ENCODE measurements at regions not wholly inside any gene's neighbourhood (a gene's known extent, or its start where the extent isn't known, plus 50 kb on each side); places are given as distances from the start of the nearest gene placed in this dataset.

DNA sequence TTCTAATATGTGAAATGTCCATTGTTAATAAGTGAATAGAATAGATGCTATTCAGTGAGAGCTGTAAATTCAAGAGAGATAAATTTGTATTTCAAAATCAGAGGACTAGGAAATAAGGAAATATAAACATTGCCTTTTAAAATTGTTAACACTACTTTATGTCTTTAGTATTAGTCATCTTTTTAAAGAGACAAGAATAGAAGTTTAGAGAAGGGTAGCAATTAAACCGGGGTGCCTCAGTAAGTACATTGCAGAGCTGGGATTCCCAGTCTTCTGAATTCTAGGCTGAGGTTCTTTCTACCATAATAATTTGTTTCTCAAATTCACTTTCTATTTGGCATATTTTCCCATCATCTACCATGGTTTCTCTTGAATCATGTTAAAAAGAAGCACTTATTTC, 498.6 kb downstream of the SLC16A7 start:
- TF ChIP-seq, protein P1, sequence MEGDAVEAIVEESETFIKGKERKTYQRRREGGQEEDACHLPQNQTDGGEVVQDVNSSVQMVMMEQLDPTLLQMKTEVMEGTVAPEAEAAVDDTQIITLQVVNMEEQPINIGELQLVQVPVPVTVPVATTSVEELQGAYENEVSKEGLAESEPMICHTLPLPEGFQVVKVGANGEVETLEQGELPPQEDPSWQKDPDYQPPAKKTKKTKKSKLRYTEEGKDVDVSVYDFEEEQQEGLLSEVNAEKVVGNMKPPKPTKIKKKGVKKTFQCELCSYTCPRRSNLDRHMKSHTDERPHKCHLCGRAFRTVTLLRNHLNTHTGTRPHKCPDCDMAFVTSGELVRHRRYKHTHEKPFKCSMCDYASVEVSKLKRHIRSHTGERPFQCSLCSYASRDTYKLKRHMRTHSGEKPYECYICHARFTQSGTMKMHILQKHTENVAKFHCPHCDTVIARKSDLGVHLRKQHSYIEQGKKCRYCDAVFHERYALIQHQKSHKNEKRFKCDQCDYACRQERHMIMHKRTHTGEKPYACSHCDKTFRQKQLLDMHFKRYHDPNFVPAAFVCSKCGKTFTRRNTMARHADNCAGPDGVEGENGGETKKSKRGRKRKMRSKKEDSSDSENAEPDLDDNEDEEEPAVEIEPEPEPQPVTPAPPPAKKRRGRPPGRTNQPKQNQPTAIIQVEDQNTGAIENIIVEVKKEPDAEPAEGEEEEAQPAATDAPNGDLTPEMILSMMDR (IDR thresholded peaks at IDR 0.05): no peak
- TF ChIP-seq POLR2A (IDR thresholded peaks at IDR 0.05): no peak

Data from adrenal gland (tissue), 5 donors.